HepG2 (cell line): ENCODE measurements at regions not wholly inside any gene's neighbourhood (a gene's known extent, or its start where the extent isn't known, plus 50 kb on each side); places are given as distances from the start of the nearest gene placed in this dataset.
A peak's percentile ranks its signal among the peaks of the same experiment; 100 is the strongest.

Experiments
- CENPX ChIP-seq: sonication (generic); formaldehyde crosslinking; IDR thresholded peaks from 2 replicates; pipeline ENCODE4 v1.9.0; 2021; ENCODE audit warnings: mild to moderate bottlenecking, missing genetic modification reagents, moderate library complexity
- DRAP1 ChIP-seq: IDR thresholded peaks from 2 replicates; pipeline ENCODE4 v1.6.1; 2016; ENCODE audit warnings: missing genetic modification reagents, missing compliant biosample characterization
- GPN1 ChIP-seq: sonication (generic); formaldehyde crosslinking; IDR thresholded peaks from 2 replicates; pipeline ENCODE4 v1.5.1; 2020; ENCODE audit warnings: missing genetic modification reagents, borderline replicate concordance
- KAT7 ChIP-seq: IDR thresholded peaks from 2 replicates; pipeline ENCODE4 v1.6.1; 2018; ENCODE audit warnings: borderline replicate concordance, missing compliant biosample characterization
- MZF1 ChIP-seq: sonication (generic); formaldehyde crosslinking; IDR thresholded peaks from 2 replicates; pipeline ENCODE4 v1.8.1; 2023; ENCODE audit warnings: mild to moderate bottlenecking, missing genetic modification reagents, borderline replicate concordance
- NFATC3 ChIP-seq: sonication (generic); formaldehyde crosslinking; IDR thresholded peaks from 2 replicates; pipeline ENCODE4 v1.5.1; 2020; ENCODE audit warnings: mild to moderate bottlenecking, missing genetic modification reagents
- NR2F1 ChIP-seq, 2 experiments: fragments of 450-650 bp in 1 of 2; formaldehyde crosslinking in 1 of 2; IDR thresholded peaks; 2 replicates each; pipeline versions ENCODE4 v1.5.0 to v1.6.1; 2016 to 2020; ENCODE audit warnings: mild to moderate bottlenecking in 1 of 2, missing compliant biosample characterization in 1 of 2, missing genetic modification reagents in 1 of 2, moderate library complexity in 1 of 2
- POGZ ChIP-seq: sonication (generic); formaldehyde crosslinking; IDR thresholded peaks from 2 replicates; pipeline ENCODE4 v1.4.0; 2020; ENCODE audit warnings: mild to moderate bottlenecking, missing genetic modification reagents
- PRDM4 ChIP-seq: sonication (generic); formaldehyde crosslinking; IDR thresholded peaks from 2 replicates; pipeline ENCODE4 v1.9.0; 2021; ENCODE audit warnings: missing genetic modification reagents, borderline replicate concordance
- SNAPC2 ChIP-seq: sonication (generic); formaldehyde crosslinking; IDR thresholded peaks from 2 replicates; pipeline ENCODE4 v1.8.1; 2022; ENCODE audit warnings: mild to moderate bottlenecking, missing genetic modification reagents
- THAP11 ChIP-seq: IDR thresholded peaks from 2 replicates; pipeline ENCODE4 v1.6.1; 2016; ENCODE audit warnings: missing biosample characterization, missing genetic modification reagents
- ZNF143 ChIP-seq: sonication (generic); formaldehyde crosslinking; IDR thresholded peaks from 2 replicates; pipeline ENCODE4 v1.4.0; 2020; ENCODE audit warnings: missing genetic modification reagents
- ZNF205 ChIP-seq: IDR thresholded peaks from 2 replicates; pipeline ENCODE4 v1.6.1; 2018; ENCODE audit warnings: missing biosample characterization, missing genetic modification reagents
- ZNF550 ChIP-seq: sonication (generic); formaldehyde crosslinking; IDR thresholded peaks from 2 replicates; pipeline ENCODE4 v1.4.0; 2020; ENCODE audit warnings: mild to moderate bottlenecking, missing genetic modification reagents, borderline replicate concordance
- ZNF576 ChIP-seq: sonication (generic); formaldehyde crosslinking; IDR thresholded peaks from 2 replicates; pipeline ENCODE4 v1.4.0; 2020; ENCODE audit warnings: mild to moderate bottlenecking, missing genetic modification reagents
- ZNF674 ChIP-seq: sonication (generic); formaldehyde crosslinking; IDR thresholded peaks from 2 replicates; pipeline ENCODE4 v1.5.0; 2020; ENCODE audit warnings: low read depth, mild to moderate bottlenecking, missing genetic modification reagents
- ZNF710 ChIP-seq: sonication (generic); formaldehyde crosslinking; IDR thresholded peaks from 2 replicates; pipeline ENCODE4 v1.5.0; 2020; ENCODE audit warnings: mild to moderate bottlenecking, missing genetic modification reagents, borderline replicate concordance
- ZNF740 ChIP-seq: sonication (generic); formaldehyde crosslinking; IDR thresholded peaks from 2 replicates; pipeline ENCODE4 v1.4.0; 2020; ENCODE audit warnings: missing genetic modification reagents
- ZNF747 ChIP-seq: sonication (generic); formaldehyde crosslinking; IDR thresholded peaks from 2 replicates; pipeline ENCODE4 v1.8.1; 2023; ENCODE audit warnings: missing genetic modification reagents, mild to moderate bottlenecking, borderline replicate concordance
- ZNF770 ChIP-seq: sonication (generic); formaldehyde crosslinking; IDR thresholded peaks from 2 replicates; pipeline ENCODE4 v1.5.0; 2020; ENCODE audit warnings: mild to moderate bottlenecking, missing genetic modification reagents

- peak; percentile 36; the same call in 1 of the 2 replicates for TF ChIP-seq ZNF740 (CRISPR knock-in tag)
- TF ChIP-seq ZNF143 (CRISPR knock-in tag): peak; percentile 45; the same call in 1 of the 2 replicates
- no peak for TF ChIP-seq ZNF576
- TF ChIP-seq NR2F1 (CRISPR knock-in tag; IDR thresholded peaks at IDR 0.05): peak in 1 of 2 experiments; percentile 43; a peak in 1 of 4 replicates
- TF ChIP-seq MZF1: no peak
- TF ChIP-seq KAT7 (CRISPR knock-in tag): no peak
- TF ChIP-seq ZNF770 (CRISPR knock-in tag): no peak
- no peak for TF ChIP-seq GPN1 (CRISPR knock-in tag)
- TF ChIP-seq ZNF550 (CRISPR knock-in tag): no peak
- no peak for TF ChIP-seq CENPX (CRISPR knock-in tag)
- no peak for TF ChIP-seq NFATC3 (CRISPR knock-in tag)
- peak; percentile 59 for TF ChIP-seq DRAP1 (CRISPR knock-in tag)
- TF ChIP-seq ZNF710 (CRISPR knock-in tag): peak; percentile 100
- peak; percentile 58; the same call in 1 of the 2 replicates for TF ChIP-seq THAP11
- TF ChIP-seq SNAPC2 (CRISPR knock-in tag): no peak
- 0 out of 2 replicates have a peak, but pooled peaks have one; percentile 44 for TF ChIP-seq ZNF205 (CRISPR knock-in tag)
- no peak for TF ChIP-seq ZNF674
- TF ChIP-seq ZNF747 (CRISPR knock-in tag): no peak
- no peak for TF ChIP-seq PRDM4 (CRISPR knock-in tag)
- peak; percentile 78 for TF ChIP-seq POGZ (CRISPR knock-in tag)
These were observed 749.1 kb upstream of the TBX3 start (continued) for GRCh38 chr12:115433014-115433634.
